ENCODE measurements at regions not wholly inside any gene's neighbourhood (a gene's known extent, or its start where the extent isn't known, plus 50 kb on each side); places are given as distances from the start of the nearest gene placed in this dataset.

- TF ChIP-seq JUN (IDR thresholded peaks at IDR 0.05; ENCODE audit: borderline replicate concordance, low read depth, low read length), result no peak
- no peak for TF ChIP-seq JUN (CRISPR knock-in tag; IDR thresholded peaks at IDR 0.05; ENCODE audit: borderline replicate concordance)
- no peak for TF ChIP-seq PHF8 (IDR thresholded peaks at IDR 0.05; ENCODE audit: borderline replicate concordance, low read length)
- no peak for TF ChIP-seq SIN3A (IDR thresholded peaks at IDR 0.05; ENCODE audit: borderline replicate concordance in 2 of 2, control insufficient read depth in 1 of 2, low read depth in 2 of 2, low read length in 2 of 2)
- no peak for TF ChIP-seq CREM (IDR thresholded peaks at IDR 0.05; ENCODE audit: low read depth)
- no peak for TF ChIP-seq HDAC2 (IDR thresholded peaks at IDR 0.05)
- TF ChIP-seq POLR2AphosphoS5 (IDR thresholded peaks at IDR 0.05; ENCODE audit: control insufficient read depth, insufficient read depth, low read depth, low read length), result no peak
- no peak for TF ChIP-seq CREB1 (IDR thresholded peaks at IDR 0.05)
- no peak for TF ChIP-seq CREB1 (CRISPR knock-in tag; IDR thresholded peaks at IDR 0.05)
- TF ChIP-seq MYC (IDR thresholded peaks at IDR 0.05; ENCODE audit: low read depth, low read length), result no peak
- no peak for TF ChIP-seq MYC (CRISPR knock-in tag; IDR thresholded peaks at IDR 0.05; ENCODE audit: borderline replicate concordance, low read depth)
- TF ChIP-seq SPI1 (IDR thresholded peaks at IDR 0.05; ENCODE audit: borderline replicate concordance, low read depth, low read length), result no peak
- TF ChIP-seq CBX5 (IDR thresholded peaks at IDR 0.05; ENCODE audit: borderline replicate concordance, low read depth), result no peak
Observed at GRCh38 chr1:40923511-40924020, 55.9 kb upstream of the CTPS1 start.

All from K562 (cell line).